G401.6 (cell line): ENCODE measurements at regions not wholly inside any gene's neighbourhood (a gene's known extent, or its start where the extent isn't known, plus 50 kb on each side); places are given as distances from the start of the nearest gene placed in this dataset.
"Not testable (repeated sequence)": the region's sequence is repeated elsewhere in the genome, so short reads cannot be mapped to it uniquely, and the experiment has no call there.

Experiments used
- FAIRE-seq: peaks from 2 replicates; lab custom pipeline; 2012; peaks lifted over from hg19 to GRCh38; lab: Jason Lieb, UNC

DNA sequence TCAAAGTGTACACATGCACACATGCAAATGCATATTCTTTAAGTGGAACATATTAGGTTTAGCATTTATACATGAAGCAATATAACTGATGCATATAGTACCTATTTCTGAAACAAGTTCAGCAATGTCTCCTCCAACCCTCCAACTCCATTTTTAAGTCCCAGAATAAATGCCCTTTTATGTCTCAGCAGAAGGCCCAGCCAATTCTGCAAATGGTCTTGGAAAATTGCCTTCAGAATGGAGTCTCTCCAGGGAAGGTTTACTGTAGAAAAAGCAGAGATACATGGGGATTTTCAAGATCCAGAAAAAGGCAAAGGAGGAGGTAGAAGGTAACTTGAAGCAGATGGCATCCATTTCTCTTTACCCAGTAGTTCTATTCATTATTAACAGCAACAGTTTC lies 633.3 kb downstream of the MAFB start:
- no peak for FAIRE-seq

DNA sequence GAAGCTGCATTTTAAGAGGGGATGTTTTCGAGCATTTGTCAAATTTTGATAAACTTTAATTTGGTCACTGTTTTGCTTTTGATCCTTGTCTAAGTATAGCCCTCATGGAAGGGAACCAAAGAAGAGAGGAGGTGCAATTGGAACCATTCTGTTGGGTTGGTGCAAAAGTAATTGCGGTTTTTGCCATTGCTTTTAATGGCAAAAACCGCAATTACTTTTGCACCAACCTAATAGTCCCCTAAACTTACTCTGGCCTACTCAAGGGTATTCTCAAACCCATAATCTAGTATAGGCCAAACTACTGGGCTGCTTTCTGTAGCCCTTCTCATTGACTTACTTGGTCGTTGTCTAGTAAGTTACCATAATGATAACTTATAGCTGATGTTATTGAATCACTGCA lies 634.7 kb downstream of the MAFB start:
- FAIRE-seq: no peak

DNA sequence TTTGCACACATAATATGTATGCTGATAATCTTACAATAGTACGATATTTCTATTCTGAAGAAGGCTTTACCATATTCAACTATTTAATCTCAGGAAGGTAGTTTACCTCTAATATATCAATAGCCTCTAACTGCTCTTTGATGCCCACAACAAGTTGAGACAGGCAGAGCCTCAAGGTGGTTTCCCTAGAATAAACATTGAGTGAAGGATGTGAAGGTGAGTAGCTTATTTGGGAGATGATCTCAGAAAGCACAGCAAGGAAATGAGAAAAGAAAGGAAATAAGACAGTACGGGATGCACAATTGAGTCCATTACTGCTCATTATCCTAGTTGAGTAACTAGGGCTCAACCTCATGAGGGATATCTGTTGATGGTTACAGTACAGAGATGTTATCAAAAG lies 638.4 kb downstream of the MAFB start:
- no peak for FAIRE-seq

DNA sequence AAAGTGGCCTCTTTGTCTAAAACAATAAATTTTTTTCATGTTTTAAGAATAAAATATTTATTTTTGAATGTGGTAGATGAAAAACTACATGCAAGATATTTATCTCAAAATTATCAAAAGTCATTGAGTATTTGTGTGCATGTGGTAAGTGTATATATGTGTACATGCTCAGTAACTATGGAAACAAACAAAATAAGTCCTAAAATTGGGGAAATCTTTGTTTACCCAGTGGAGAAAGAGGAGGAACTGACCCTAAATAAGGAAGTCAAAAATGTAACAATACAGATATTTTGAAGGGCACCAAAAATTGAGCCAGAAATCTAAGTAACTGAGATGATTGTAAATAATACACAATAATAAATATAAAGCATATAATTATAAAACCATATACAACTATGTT lies 639.2 kb downstream of the MAFB start:
- no peak for FAIRE-seq

DNA sequence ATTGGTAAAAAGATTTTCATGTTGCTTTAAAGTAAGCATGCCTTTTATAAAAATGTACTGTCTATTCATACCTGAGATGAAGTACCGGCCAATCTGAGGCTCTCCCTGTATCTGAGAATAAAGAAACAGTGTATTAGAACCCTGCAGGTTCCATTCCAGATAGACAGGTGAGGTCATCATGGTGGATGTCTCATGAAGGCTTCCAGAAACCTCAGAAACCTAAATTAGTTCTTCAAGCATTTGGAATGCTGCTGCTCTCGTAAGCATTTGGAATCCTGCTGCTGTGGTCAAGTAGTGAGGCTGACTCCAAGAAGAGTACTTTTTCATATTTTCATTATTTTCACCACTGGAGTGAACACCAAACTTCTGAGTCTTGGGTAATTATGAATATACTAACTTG lies 642.3 kb downstream of the MAFB start:
- FAIRE-seq: no peak

DNA sequence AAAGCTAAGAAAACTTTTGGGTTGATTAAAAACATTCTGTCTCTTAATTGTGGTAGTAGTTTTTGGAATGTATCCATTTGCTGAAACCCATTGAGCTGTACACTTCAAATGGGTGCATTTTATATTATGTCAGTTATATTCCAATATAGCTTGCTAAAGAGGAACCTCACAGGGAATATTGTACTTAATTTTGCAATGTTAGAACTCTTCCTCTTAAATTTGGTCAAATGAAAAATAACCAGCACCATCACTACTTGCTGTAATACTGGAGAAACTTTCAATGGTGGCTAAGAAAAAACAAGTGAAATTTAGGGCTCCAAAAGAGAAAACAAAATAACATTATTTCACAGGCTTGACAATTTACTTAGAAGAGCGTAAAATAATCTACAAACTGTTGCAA lies 651.5 kb downstream of the MAFB start:
- no peak for FAIRE-seq

DNA sequence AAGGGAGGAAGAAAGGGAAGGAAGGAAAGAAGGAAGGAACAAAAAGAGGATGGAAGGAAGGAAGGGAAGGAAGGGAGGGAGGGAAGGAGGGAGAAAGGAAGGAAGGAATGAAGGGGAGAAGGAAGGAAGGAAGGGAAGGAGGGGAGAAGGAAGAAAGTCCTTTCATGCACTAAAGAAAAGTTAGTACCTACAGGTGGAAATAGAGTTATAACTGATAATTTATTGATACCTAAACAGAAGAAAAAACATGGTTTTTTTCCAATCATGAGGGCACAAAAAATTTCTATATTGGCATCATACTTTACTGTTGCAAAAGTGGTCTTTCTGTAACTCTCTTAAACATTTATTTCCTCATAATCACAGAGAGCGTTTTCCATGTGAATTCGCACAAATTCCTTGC lies 659.4 kb downstream of the MAFB start:
- FAIRE-seq: no peak

DNA sequence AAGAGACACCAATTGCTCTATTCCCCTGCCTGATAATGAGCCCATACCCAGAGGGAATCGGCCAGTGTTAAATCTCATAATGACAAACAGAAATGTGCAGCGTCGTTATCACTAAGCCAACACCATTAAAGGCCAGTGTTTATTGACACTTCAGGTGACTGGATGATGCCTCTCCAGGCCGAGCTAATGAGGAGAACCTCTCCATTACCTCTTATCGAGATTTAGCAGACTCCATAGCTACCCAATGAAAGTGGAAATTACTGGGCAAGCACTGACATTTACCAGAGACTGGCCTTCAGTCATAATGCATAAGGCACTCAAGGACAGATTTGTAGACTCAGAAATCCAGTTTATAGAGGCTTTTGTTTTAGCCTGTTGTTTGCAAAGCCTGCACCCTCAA lies 669.5 kb downstream of the MAFB start:
- no peak for FAIRE-seq

DNA sequence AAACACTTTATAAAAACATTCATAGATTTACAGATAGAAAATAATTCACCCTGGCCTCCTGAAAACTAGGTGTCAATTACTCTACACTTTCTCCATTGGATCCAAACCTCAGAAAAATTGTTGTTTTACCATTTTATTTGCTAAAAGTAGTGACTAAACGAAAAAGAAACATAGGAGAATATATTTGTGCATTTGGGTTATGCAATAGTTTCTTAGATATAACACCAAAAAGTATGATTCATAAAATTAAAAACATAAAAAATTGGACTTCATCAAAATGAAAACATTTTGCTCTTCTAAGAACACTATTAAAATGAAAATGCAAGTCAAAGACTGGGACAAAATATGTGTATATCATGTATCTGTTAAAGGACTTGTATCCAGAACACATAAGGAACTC lies 671.3 kb downstream of the MAFB start:
- FAIRE-seq: no peak

DNA sequence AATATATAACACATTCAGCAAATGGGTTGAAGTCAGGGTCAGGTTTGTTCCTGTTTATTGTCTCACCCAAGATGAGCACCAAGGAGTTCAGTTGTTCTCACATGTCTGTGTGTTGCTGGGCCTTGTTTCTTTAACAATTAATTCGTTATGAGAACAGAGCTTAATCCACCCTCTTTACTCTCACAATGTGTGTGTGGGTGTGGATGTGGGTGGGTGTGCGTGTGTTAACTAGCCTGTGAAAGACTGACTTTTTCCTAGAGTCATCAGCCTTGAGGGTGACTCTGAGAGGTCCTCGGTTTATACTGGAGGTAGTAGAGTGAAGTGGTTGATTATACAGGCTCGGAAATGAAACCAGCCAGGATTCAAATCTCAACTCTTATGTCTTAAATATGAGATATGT lies 672.1 kb downstream of the MAFB start:
- no peak for FAIRE-seq

DNA sequence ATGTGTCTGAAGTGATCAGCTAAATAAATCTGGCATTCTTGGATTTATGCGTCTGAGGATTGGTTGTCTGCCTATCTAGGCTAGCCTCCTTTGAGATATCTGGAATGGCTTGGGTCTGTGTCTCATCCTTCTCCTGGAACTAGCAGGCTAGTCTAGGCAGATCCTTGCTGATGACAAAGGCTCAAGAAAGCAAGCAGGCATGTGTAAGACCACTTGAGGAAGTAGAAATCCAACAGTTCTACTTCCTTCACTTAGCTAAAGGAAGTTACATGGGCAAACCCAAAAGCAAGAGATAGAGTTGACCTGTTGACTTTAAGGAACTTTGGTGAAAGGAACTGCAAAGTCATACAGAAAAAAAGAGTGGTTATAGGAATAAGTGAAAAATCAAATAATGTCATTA lies 672.6 kb downstream of the MAFB start:
- no peak for FAIRE-seq

DNA sequence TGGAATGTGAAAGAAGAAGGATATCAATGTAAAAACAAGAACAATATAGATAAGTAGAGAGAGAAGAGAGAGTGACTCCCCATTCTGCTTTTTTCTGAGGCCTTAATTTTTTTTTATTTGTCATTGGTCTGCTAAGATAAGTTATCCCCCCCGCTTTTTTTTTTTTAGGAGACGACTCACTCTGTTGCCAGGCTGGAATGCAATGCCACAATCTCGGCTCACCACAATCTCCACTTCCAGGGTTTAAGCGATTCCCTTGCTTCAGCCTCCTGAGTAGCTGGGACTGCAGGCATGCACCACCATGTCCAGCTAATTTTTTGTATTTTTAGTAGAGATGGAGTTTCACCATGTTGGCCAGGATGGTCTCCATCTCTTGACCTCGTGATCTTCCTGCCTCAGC lies 677.0 kb downstream of the MAFB start:
- not testable (repeated sequence) for FAIRE-seq

DNA sequence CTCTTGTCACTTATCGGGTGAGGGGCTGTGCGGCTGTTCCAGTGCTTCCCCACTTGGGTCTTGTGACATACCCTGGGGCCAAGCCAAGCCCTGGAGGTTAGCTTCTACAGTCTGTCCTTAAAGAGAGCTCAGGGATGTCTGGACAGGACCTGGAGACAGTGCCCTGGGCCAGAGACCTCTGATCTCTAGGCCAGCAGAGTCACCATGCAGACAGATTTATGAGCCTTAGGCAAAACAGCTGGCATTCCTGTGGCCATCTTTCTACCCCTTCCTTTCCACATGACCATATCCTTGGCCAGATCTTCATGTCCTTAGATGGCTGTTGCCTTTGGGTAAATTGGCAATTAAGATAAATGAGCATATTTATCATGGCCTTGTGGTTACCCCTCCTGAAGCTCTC lies 678.6 kb downstream of the MAFB start:
- FAIRE-seq: no peak

DNA sequence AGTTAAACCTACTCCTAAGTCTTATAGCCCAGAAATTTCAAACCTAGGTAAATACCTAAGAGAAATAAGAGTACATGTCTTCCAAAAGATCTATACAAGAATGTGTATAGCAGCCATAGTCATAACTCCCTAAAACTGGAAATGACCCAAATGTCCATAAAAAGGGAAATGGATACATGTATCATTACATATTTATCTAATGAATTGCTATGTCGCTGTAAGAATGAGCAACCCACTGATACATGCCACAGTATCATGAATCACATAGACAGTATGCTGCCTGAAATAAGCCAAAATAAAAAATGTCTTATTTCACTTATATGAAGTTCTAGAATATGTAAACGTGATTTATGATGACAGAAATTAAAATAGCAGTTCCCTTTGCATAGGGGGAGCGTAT lies 679.5 kb downstream of the MAFB start:
- no peak for FAIRE-seq

DNA sequence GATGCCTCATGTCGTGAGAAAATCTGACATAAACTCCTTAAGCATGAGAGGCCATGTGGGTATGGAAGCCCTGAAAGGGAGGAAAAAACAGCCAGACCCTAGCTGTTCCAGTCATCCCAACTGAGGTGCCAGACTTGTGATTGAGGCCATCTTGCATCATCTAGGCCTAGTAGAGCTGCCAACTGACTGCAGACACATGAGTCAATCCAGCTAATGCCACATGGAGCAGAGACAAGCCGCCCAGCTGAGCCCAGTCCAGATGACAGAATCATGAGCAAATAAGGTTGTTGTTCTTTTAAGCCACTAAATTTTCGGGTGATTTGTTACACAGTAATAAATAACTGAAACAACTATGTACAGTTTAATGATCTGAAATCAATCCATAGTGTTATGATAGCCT lies 680.9 kb downstream of the MAFB start:
- no peak for FAIRE-seq

DNA sequence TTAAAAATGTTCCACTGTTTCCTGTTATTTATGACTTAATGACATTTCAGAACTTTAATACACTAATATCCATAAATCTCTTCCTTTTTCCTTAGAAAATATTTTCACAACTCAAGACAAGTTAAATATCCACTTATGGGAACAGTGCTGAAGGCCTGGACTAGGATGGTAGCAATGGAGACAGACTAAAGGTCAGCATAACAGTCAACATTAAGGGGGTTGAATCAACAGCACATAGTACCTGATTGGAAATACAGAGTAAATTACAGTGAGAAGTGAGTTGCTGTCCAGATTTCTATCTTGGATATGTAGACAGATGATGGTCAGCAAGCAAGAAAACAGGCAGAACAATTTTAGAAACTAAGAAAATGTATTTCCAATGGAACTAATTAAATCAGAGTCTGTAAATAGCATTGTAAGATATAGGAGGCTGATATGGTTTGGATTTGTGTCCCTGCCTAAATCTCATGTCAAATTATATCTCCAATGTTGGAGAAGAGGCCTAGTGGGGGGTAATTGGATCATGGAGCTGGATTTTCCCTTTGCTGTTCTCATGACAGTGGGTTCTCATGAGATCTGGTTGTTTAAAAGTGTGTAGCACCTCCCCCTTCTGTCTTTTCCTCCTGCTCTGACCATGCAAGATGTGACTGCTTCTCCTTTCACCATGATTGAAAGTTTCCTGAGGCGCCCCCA lies 682.7 kb downstream of the MAFB start:
- FAIRE-seq: no peak

DNA sequence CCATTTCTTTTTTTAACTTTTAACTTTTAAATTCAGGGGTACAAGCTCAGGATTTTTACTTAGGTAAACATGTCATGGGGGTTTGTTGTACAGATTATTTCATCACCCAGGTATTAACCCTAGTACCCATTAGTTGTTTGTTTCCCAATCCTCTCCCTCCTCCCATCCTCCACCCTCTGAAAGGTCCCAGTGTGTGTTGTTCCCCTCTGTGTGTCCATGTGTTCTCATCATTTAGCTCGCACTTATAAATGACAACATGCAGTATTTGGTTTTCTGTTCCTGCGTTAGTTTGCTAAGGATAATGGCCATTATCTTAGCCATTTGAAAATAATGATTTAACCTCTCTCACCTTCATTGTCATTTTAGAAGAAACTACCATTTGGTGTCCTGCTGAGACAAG lies 684.9 kb downstream of the MAFB start:
- FAIRE-seq: not testable (repeated sequence)

DNA sequence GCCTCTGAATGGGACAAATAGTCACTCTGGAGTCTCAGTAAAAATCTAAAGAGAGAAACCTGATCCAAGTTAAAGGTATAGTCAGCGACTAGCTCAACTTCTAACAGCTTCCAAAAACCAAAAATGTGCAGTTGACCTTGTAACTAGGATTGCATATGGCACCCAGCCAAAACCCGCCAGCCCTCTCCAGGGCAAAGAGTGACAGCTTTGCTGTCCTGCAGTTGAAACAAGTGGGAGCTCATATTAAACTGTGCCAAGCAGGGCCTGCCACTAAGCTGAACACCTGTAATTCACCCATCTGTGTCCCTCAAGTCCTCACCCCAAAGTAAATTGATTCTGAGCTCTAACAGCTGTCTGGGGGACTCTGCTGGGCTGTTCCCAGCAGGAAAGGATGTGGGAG lies 695.3 kb downstream of the MAFB start:
- FAIRE-seq: no peak

DNA sequence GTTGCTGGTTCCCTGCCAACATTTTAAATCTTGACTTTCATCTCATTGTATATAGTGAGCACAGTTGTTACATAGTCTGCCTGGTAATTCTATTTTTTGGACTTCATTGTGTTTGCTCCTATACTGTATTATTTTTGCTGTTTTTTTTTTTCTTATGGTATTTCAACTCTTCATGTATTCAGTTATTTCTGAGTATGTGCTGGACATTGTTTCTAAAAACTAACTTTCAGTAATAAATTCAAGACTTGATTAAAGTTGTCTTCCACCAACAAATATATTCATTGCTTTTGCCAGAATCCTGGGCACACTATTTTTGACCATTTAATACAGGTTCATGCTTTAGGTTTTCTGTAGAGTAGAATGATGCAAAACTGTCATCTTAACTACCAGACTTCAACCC lies 698.3 kb downstream of the MAFB start:
- no peak for FAIRE-seq

DNA sequence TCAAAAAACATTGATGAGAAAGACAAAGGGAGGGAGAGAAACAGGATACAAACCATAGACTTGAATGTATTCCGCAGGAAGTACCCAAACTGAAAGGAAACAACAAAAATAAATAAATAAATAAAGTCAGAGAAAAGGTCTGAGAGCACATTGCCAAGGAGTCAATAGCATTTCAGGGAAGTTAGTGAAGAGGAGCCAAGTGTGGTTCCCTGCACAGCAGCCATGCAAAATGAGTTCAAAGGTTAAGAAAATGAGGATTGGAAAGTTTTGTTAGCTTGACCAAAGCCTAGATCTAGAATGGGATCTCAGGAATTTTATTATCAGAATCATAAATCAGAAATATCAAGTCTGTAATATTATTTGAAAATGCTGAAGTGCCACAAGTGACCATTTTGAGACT lies 700.0 kb downstream of the MAFB start:
- FAIRE-seq: no peak

DNA sequence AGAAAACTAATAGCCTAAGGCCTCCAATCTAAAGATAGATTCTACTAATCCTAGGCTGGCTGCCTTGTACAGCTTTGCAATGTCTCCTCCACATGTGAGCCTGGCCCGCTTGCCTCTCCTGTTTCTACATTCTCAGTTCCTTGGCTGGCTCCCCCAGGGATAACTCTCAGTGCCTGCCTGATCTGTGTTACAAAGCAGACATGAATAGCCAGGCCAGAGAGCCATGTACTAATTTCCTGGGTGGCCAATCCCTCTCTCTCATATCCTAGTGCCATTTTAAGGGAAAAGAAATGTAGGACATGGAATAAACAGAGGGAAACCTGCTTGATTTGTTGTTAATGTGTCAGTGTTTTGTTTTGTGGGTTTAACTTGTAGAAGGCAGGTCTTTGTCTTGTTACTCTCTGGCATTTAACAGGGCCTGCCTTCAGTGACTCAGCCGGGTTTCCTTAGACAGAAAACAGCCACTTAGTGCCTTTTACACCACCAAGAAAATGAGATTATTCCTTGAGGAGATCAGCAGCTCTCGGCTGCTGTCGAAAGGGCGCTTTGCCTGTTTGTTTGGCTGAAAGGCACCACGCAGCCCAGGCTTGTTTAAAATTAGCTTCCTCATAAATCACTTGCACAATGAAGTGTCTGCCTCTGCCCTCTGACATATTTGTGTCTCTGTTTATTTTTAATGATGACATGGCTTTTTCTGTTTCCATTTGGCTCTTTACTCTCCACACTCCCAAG lies 702.7 kb downstream of the MAFB start:
- FAIRE-seq: no peak

DNA sequence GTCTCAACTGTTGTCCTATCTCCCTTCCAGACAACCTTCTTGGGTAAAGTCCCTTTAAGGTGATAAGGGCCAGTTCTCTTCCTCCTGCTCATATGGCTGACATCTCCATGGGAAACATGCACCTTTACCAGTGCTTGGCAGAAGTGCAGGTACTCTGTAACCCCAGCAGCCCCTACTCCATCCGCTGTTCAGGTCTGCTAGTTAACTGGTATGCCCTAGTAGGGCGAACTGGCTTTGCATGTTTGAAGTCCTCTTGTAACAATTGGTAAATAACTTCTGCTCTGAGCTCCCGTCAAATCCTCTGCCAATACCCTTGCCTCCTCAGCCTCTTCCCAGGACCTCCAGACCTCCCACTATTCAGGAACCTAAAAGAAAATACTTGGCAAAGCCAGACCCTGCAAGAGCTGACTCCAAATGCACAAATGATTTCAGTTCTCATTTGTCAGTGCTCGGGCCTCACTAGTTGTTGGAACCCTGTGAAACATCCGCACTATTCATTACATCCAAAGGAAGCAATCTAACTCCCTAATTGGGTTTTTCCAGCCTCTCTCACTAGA lies 703.7 kb downstream of the MAFB start:
- FAIRE-seq: no peak

DNA sequence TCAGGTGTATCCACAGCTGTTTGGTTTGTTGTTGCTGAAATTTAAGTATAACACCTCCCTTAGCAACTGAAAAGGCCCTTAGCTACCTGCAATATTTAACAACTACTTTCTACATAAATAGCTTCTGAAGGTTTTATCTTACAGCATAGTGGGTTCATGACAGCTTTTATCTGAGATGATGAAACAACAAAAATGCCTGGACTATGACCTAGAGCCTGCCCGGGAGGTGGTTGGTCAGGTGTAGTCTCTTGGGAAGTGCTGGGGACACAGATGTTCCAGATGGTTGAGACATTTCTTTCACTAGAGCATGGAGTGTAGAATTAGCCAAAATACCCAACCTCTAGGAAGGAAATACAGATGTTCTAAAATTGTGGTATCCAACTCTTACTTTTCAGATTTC lies 705.4 kb downstream of the MAFB start:
- no peak for FAIRE-seq

DNA sequence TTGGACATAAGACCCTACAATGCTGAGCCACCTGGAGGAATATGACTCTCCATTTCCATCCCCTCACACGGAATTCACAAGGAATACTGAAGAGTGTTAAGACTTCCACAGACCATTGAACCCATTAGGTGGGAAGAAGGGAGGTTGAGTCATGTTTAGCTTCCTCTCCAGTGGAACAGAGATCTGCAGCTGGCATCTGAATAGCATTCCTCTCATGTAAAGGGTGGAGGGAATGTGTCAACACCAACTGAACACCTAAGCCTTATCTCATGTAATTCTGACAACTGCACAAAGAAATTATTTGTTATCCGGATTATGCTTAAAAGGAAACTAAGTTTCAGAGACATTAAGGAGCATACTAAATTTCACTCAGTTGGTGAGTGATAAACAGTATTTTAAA lies 705.9 kb downstream of the MAFB start:
- FAIRE-seq: no peak
